ENCODE measurements at regions not wholly inside any gene's neighbourhood (a gene's known extent, or its start where the extent isn't known, plus 50 kb on each side); places are given as distances from the start of the nearest gene placed in this dataset.

GRCh38 chr22:48084041-48084728 lies 1321.7 kb downstream of the TBC1D22A start:
- no peaks in the 10 kb centered on the region for H3K27me3 ChIP-seq (ENCODE audit: control insufficient read depth, insufficient read depth, low read length)
- no peaks in the 10 kb centered on the region for H3K36me3 ChIP-seq (ENCODE audit: control insufficient read depth, insufficient read depth, low read length)
- no peak for DNase-seq (ENCODE audit: low read depth)
- no peak for TF ChIP-seq CTCF (IDR thresholded peaks at IDR 0.05; ENCODE audit: insufficient read depth, low read depth, low read length)
- ChIA-PET POLR2A (no interaction called here), CTCF (no interaction called here)
- no peak overlapping the region for H3K4me3 ChIP-seq (ENCODE audit: low read depth, low read length)

GRCh38 chr22:48083502-48083901 lies 1321.1 kb downstream of the TBC1D22A start:
- TF ChIP-seq CTCF (IDR thresholded peaks at IDR 0.05; ENCODE audit: insufficient read depth, low read depth, low read length) = no peak
- ChIA-PET CTCF (no interaction called here), POLR2A (no interaction called here)
- H3K36me3 ChIP-seq (ENCODE audit: control insufficient read depth, insufficient read depth, low read length) = no peaks in the 10 kb centered on the region
- H3K4me3 ChIP-seq (ENCODE audit: low read depth, low read length) = no peak overlapping the region
- H3K27me3 ChIP-seq (ENCODE audit: control insufficient read depth, insufficient read depth, low read length) = no peaks in the 10 kb centered on the region
- DNase-seq (ENCODE audit: low read depth) = no peak

DNA sequence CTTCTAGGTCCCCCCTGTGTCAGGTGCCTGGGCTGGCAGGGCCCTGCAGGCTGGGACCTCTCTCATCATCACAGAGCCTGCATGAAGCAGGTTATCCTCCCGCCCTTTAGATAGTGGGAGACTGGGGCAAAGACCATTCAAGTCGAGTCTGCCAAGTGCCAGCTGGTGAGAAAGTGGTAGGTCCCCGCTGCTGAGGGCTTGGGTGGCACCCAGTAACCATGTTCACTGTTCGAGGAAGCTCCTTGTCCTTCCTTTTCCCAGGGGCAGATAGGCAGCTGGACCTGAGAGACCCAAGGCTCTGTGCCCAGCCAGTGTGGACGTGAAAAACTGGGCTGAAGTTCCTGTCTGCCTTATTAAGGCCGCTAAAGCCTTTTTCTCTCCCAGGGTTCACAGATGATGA lies 1319.8 kb downstream of the TBC1D22A start:
- ChIA-PET CTCF (no interaction called here), POLR2A (no interaction called here)
- no peak for DNase-seq (ENCODE audit: low read depth)
- no peak overlapping the region for H3K4me3 ChIP-seq (ENCODE audit: low read depth, low read length)
- no peak for TF ChIP-seq CTCF (IDR thresholded peaks at IDR 0.05; ENCODE audit: insufficient read depth, low read depth, low read length)
- H3K27me3 ChIP-seq (ENCODE audit: control insufficient read depth, insufficient read depth, low read length) = no peaks in the 10 kb centered on the region
- no peaks in the 10 kb centered on the region for H3K36me3 ChIP-seq (ENCODE audit: control insufficient read depth, insufficient read depth, low read length)

DNA sequence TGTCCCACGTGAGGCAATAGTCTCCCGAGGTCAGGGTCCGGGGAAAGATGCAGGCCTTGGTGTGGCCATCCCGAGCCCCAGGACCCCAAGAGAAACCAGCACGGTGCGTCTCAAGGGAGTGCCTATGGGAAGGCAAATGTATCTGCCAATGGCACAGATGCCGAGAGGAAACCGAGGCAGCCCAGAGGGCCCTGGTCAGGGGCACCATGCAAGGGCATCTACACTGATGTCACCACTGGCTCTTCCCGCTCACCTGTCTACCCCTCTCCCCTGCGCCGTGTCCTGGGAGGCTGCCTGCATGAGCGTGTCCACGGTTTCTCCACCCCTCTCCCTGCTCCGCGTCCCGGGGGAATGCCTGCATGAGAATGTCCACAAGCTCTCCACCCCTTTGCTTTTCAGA lies 1318.8 kb downstream of the TBC1D22A start:
- TF ChIP-seq CTCF (IDR thresholded peaks at IDR 0.05; ENCODE audit: insufficient read depth, low read depth, low read length) = no peak
- CTCF ChIA-PET = no interaction called here
- Histone ChIP-seq H3K27me3 (ENCODE audit: control insufficient read depth, insufficient read depth, low read length) (no peaks in the 10 kb centered on the region), H3K36me3 (ENCODE audit: control insufficient read depth, insufficient read depth, low read length) (no peaks in the 10 kb centered on the region), H3K4me3 (ENCODE audit: low read depth, low read length) (no peak overlapping the region)
- POLR2A ChIA-PET = no interaction called here
- no peak for DNase-seq (ENCODE audit: low read depth)

- H3K4me3 ChIP-seq (ENCODE audit: low read depth, low read length) = no peak overlapping the region
- no peak for DNase-seq (ENCODE audit: low read depth)
- no peaks in the 10 kb centered on the region for H3K36me3 ChIP-seq (ENCODE audit: control insufficient read depth, insufficient read depth, low read length)
- H3K27me3 ChIP-seq (ENCODE audit: control insufficient read depth, insufficient read depth, low read length) = no peaks in the 10 kb centered on the region
- ChIA-PET CTCF (no interaction called here), POLR2A (no interaction called here)
- no peak for TF ChIP-seq CTCF (IDR thresholded peaks at IDR 0.05; ENCODE audit: insufficient read depth, low read depth, low read length)
Observed at GRCh38 chr22:48080316-48081165, 1318.1 kb downstream of the TBC1D22A start.

Measured in BJ (cell line).